B cell (primary cell): ENCODE measurements at regions not wholly inside any gene's neighbourhood (a gene's known extent, or its start where the extent isn't known, plus 50 kb on each side); places are given as distances from the start of the nearest gene placed in this dataset.

ENCODE experiments used
- CTCF ChIP-seq: fragments of 200-600 bp; IDR thresholded peaks from one replicate; pipeline ENCODE4 v1.8.0; 2022; ENCODE audit warnings: antibody characterized with exemption, mild to moderate bottlenecking
- EZH2 ChIP-seq: IDR thresholded peaks from 2 replicates; pipeline ENCODE4 v1.6.1; 2012; ENCODE audit warnings: borderline replicate concordance, low read depth, mild to moderate bottlenecking, moderate library complexity, low read length; ENCODE audit not compliant: insufficient read depth, poor library complexity, severe bottlenecking

GRCh38 chr12:130087222-130087621 lies 75.0 kb upstream of the FZD10 start:
- no peak for TF ChIP-seq CTCF
- TF ChIP-seq EZH2: no peak
